ENCODE measurements at regions not wholly inside any gene's neighbourhood (a gene's known extent, or its start where the extent isn't known, plus 50 kb on each side); places are given as distances from the start of the nearest gene placed in this dataset.

GRCh38 chr10:106396192-106396591 lies 768.3 kb downstream of the SORCS1 start:
- 74% methylated on average over 2 of the region's 2 CpGs for WGBS
- TF ChIP-seq POLR2A (IDR thresholded peaks at IDR 0.05) (no peak), POLR2AphosphoS5 (IDR thresholded peaks at IDR 0.05) (no peak), CTCF (IDR thresholded peaks at IDR 0.05) (no peak)
- no peak for DNase-seq (ENCODE audit: low spot score)
- H3K4me3 ChIP-seq: no peak overlapping the region
- no peaks in the 10 kb centered on the region for H3K9me3 ChIP-seq
- intact Hi-C loops (cut with DNase I): no loop called here
- H3K27me3 ChIP-seq (replicated peaks; ENCODE audit: insufficient read depth): no peaks in the 10 kb centered on the region
- no peaks in the 10 kb centered on the region for H3K36me3 ChIP-seq
- H3K27ac ChIP-seq: no peak overlapping the region
- no peaks in the 10 kb centered on the region for H3K4me1 ChIP-seq (replicated peaks)

GRCh38 chr10:106395041-106395749 lies 769.3 kb downstream of the SORCS1 start:
- Histone ChIP-seq H3K27me3 (replicated peaks; ENCODE audit: insufficient read depth) (no peaks in the 10 kb centered on the region), H3K9me3 (no peaks in the 10 kb centered on the region), H3K36me3 (no peaks in the 10 kb centered on the region), H3K27ac (no peak overlapping the region), H3K4me3 (no peak overlapping the region), H3K4me1 (replicated peaks) (no peaks in the 10 kb centered on the region)
- intact Hi-C loops (cut with DNase I): no loop called here
- TF ChIP-seq POLR2A (IDR thresholded peaks at IDR 0.05): no peak
- TF ChIP-seq CTCF (IDR thresholded peaks at IDR 0.05): no peak
- no peak for TF ChIP-seq POLR2AphosphoS5 (IDR thresholded peaks at IDR 0.05)
- DNase-seq (ENCODE audit: low spot score): no peak
- 86% methylated on average over 3 of the region's 3 CpGs for WGBS

- no peaks in the 10 kb centered on the region for H3K9me3 ChIP-seq
- intact Hi-C loops (cut with DNase I): no loop called here
- TF ChIP-seq POLR2A (IDR thresholded peaks at IDR 0.05) (no peak), CTCF (IDR thresholded peaks at IDR 0.05) (no peak), POLR2AphosphoS5 (IDR thresholded peaks at IDR 0.05) (no peak)
- H3K27me3 ChIP-seq (replicated peaks; ENCODE audit: insufficient read depth): no peaks in the 10 kb centered on the region
- 65% methylated on average over 4 of the region's 4 CpGs for WGBS
- DNase-seq (ENCODE audit: low spot score): no peak
- no peak overlapping the region for H3K4me3 ChIP-seq
- H3K27ac ChIP-seq: no peak overlapping the region
- H3K36me3 ChIP-seq: no peaks in the 10 kb centered on the region
- no peaks in the 10 kb centered on the region for H3K4me1 ChIP-seq (replicated peaks)
Observed at GRCh38 chr10:106392778-106393177, 771.7 kb downstream of the SORCS1 start.

GRCh38 chr10:106387063-106387462 lies 777.4 kb downstream of the SORCS1 start:
- Histone ChIP-seq H3K4me1 (replicated peaks) (no peaks in the 10 kb centered on the region), H3K9me3 (no peaks in the 10 kb centered on the region), H3K27me3 (replicated peaks; ENCODE audit: insufficient read depth) (no peaks in the 10 kb centered on the region), H3K4me3 (no peak overlapping the region), H3K27ac (no peak overlapping the region), H3K36me3 (no peaks in the 10 kb centered on the region)
- DNase-seq (ENCODE audit: low spot score): no peak
- TF ChIP-seq POLR2AphosphoS5 (IDR thresholded peaks at IDR 0.05) (no peak), CTCF (IDR thresholded peaks at IDR 0.05) (no peak), POLR2A (IDR thresholded peaks at IDR 0.05) (no peak)
- intact Hi-C loops (cut with DNase I): no loop called here

- 56% methylated on average over 5 of the region's 5 CpGs for WGBS
- TF ChIP-seq CTCF (IDR thresholded peaks at IDR 0.05): no peak
- TF ChIP-seq POLR2A (IDR thresholded peaks at IDR 0.05): no peak
- TF ChIP-seq POLR2AphosphoS5 (IDR thresholded peaks at IDR 0.05): no peak
- no peaks in the 10 kb centered on the region for H3K27me3 ChIP-seq (replicated peaks; ENCODE audit: insufficient read depth)
- H3K4me1 ChIP-seq (replicated peaks): no peaks in the 10 kb centered on the region
- H3K36me3 ChIP-seq: no peaks in the 10 kb centered on the region
- intact Hi-C loops (cut with DNase I): no loop called here
- H3K9me3 ChIP-seq: no peaks in the 10 kb centered on the region
- H3K4me3 ChIP-seq: no peak overlapping the region
- no peak for DNase-seq (ENCODE audit: low spot score)
- no peak overlapping the region for H3K27ac ChIP-seq
Observed at GRCh38 chr10:106384496-106384895, 780.0 kb downstream of the SORCS1 start.
